ENCODE measurements at regions not wholly inside any gene's neighbourhood (a gene's known extent, or its start where the extent isn't known, plus 50 kb on each side); places are given as distances from the start of the nearest gene placed in this dataset.

GRCh38 chr17:45666046-45666600 lies 118.0 kb upstream of the CRHR1 start:
- TF ChIP-seq CTCF (IDR thresholded peaks at IDR 0.05; ENCODE audit: poor library complexity) (no peak), EZH2 (IDR thresholded peaks at IDR 0.05; ENCODE audit: borderline replicate concordance) (no peak), EZH2phosphoT487 (IDR thresholded peaks at IDR 0.05; ENCODE audit: low read depth, severe bottlenecking, unreplicated experiment) (no peak)
